NB4 (cell line): ENCODE measurements at regions not wholly inside any gene's neighbourhood (a gene's known extent, or its start where the extent isn't known, plus 50 kb on each side); places are given as distances from the start of the nearest gene placed in this dataset.

Experiments used
- CTCF ChIP-seq: IDR thresholded peaks from one replicate; pipeline ENCODE4 v1.5.1; 2012; ENCODE audit warnings: low read depth, low read length
- MYC ChIP-seq: IDR thresholded peaks from 2 replicates; pipeline ENCODE4 v1.6.1; 2011; ENCODE audit warnings: low read depth, low read length
- POLR2A ChIP-seq: IDR thresholded peaks from 2 replicates; pipeline ENCODE4 v1.6.1; 2011; ENCODE audit warnings: mild to moderate bottlenecking; ENCODE audit not compliant: insufficient read length; ENCODE audit errors: extremely low read depth

- no peak for TF ChIP-seq CTCF
- no peak for TF ChIP-seq POLR2A
- TF ChIP-seq MYC: no peak
These were observed 188.9 kb upstream of the BTG1 start for GRCh38 chr12:92334552-92334951.
